Transverse colon (tissue), 4 donors: ENCODE measurements at regions not wholly inside any gene's neighbourhood (a gene's known extent, or its start where the extent isn't known, plus 50 kb on each side); places are given as distances from the start of the nearest gene placed in this dataset.

Experiments used
- POLR2A ChIP-seq: fragments of 450-650 bp; IDR thresholded peaks from one replicate; pipeline ENCODE4 v1.6.1; 2016; ENCODE audit warnings: antibody characterized with exemption, mild to moderate bottlenecking, moderate library complexity
- POLR2AphosphoS5 ChIP-seq, 3 donors: sonication (generic); formaldehyde crosslinking; IDR thresholded peaks; one replicate each; pipeline ENCODE4 v1.6.1; 2016; ENCODE audit warnings: antibody characterized with exemption in 3 of 3
- TF ChIP-seq, protein P1 (sequence below), 5 experiments: fragments of 200-600 bp in 3 of 5; fragments of 450-650 bp in 2 of 5; sonication (generic) in 3 of 5; IDR thresholded peaks; 1 replicate in 2 of 5; 2 replicates in 3 of 5; pipeline ENCODE4 v1.5.1; 2016 to 2017; ENCODE audit warnings: antibody characterized with exemption in 5 of 5, inconsistent platforms in 3 of 5, mild to moderate bottlenecking in 2 of 5, moderate library complexity in 1 of 5

GRCh38 chr3:124263168-124263567 lies 271.2 kb upstream of the ROPN1 start:
- TF ChIP-seq, protein P1, sequence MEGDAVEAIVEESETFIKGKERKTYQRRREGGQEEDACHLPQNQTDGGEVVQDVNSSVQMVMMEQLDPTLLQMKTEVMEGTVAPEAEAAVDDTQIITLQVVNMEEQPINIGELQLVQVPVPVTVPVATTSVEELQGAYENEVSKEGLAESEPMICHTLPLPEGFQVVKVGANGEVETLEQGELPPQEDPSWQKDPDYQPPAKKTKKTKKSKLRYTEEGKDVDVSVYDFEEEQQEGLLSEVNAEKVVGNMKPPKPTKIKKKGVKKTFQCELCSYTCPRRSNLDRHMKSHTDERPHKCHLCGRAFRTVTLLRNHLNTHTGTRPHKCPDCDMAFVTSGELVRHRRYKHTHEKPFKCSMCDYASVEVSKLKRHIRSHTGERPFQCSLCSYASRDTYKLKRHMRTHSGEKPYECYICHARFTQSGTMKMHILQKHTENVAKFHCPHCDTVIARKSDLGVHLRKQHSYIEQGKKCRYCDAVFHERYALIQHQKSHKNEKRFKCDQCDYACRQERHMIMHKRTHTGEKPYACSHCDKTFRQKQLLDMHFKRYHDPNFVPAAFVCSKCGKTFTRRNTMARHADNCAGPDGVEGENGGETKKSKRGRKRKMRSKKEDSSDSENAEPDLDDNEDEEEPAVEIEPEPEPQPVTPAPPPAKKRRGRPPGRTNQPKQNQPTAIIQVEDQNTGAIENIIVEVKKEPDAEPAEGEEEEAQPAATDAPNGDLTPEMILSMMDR (IDR thresholded peaks at IDR 0.05) = no peak
- no peak for TF ChIP-seq POLR2A
- TF ChIP-seq POLR2AphosphoS5 (IDR thresholded peaks at IDR 0.05) = no peak
